GM23248 (cell line): ENCODE measurements at regions not wholly inside any gene's neighbourhood (a gene's known extent, or its start where the extent isn't known, plus 50 kb on each side); places are given as distances from the start of the nearest gene placed in this dataset.

Experiments
- DNase-seq: peaks from one replicate; pipeline ENCODE4 v3.0.0-alpha.2; 2015
- H2AFZ ChIP-seq: fragments of 200-600 bp; sonication (generic); 2 replicates; pipeline ENCODE4 v1.6.1; 2016; ENCODE audit warnings: antibody characterized with exemption
- H3F3A ChIP-seq: fragments of 200-600 bp; sonication (generic); 2 replicates; pipeline ENCODE4 v1.6.1; 2016; ENCODE audit warnings: mild to moderate bottlenecking, antibody characterized with exemption, mixed run types; ENCODE audit not compliant: insufficient read depth
- H3K27ac ChIP-seq: fragments of 200-600 bp; sonication (generic); 2 replicates; pipeline ENCODE4 v1.5.1; 2016; ENCODE audit warnings: mild to moderate bottlenecking
- H3K27me3 ChIP-seq: fragments of 200-600 bp; sonication (generic); replicated peaks from 2 replicates; pipeline ENCODE4 v1.6.1; 2016; ENCODE audit warnings: mild to moderate bottlenecking; ENCODE audit not compliant: insufficient read depth
- H3K36me3 ChIP-seq: fragments of 200-600 bp; sonication (generic); 2 replicates; pipeline ENCODE4 v1.6.1; 2016; ENCODE audit warnings: low read depth, mild to moderate bottlenecking
- H3K4me1 ChIP-seq: fragments of 200-600 bp; sonication (generic); 2 replicates; pipeline ENCODE4 v1.6.1; 2016; ENCODE audit warnings: mild to moderate bottlenecking; ENCODE audit not compliant: insufficient read depth
- H3K4me2 ChIP-seq: fragments of 200-600 bp; sonication (generic); one replicate; pipeline ENCODE4 v1.6.1; 2016; ENCODE audit warnings: mild to moderate bottlenecking; ENCODE audit not compliant: unreplicated experiment
- H3K4me3 ChIP-seq: fragments of 200-600 bp; sonication (generic); 2 replicates; pipeline ENCODE4 v1.5.1; 2016; ENCODE audit warnings: mild to moderate bottlenecking
- H3K79me2 ChIP-seq: fragments of 200-600 bp; sonication (generic); 2 replicates; pipeline ENCODE4 v1.6.1; 2016; ENCODE audit warnings: mild to moderate bottlenecking; ENCODE audit not compliant: insufficient read depth
- H3K9ac ChIP-seq: fragments of 200-600 bp; sonication (generic); 2 replicates; pipeline ENCODE4 v1.6.1; 2016; ENCODE audit warnings: mild to moderate bottlenecking
- H3K9me2 ChIP-seq: fragments of 200-600 bp; sonication (generic); 2 replicates; pipeline ENCODE4 v1.6.1; 2016; ENCODE audit warnings: mixed run types, mild to moderate bottlenecking, moderate library complexity; ENCODE audit not compliant: insufficient read depth
- H3K9me3 ChIP-seq: fragments of 200-600 bp; sonication (generic); one replicate; pipeline ENCODE4 v1.6.1; 2017; ENCODE audit warnings: low read depth
- H4K20me1 ChIP-seq: fragments of 200-600 bp; sonication (generic); 2 replicates; pipeline ENCODE4 v1.6.0; 2016; ENCODE audit not compliant: insufficient read depth
- EZH2 ChIP-seq: fragments of 200-600 bp; sonication (generic); IDR thresholded peaks from 2 replicates; pipeline ENCODE4 v1.6.1; 2018; ENCODE audit warnings: antibody characterized with exemption, mild to moderate bottlenecking; ENCODE audit not compliant: insufficient read depth, poor library complexity, severe bottlenecking
- EZH2phosphoT487 ChIP-seq: fragments of 200-600 bp; sonication (generic); IDR thresholded peaks from 2 replicates; pipeline ENCODE4 v1.6.1; 2018; ENCODE audit warnings: antibody characterized with exemption, moderate library complexity, mild to moderate bottlenecking, low read depth; ENCODE audit not compliant: insufficient read depth
- WGBS, 2 experiments: methylation state at CpG; one replicate each; pipeline ENCODE4 v1.1.6; 2015 to 2017; ENCODE audit warnings: low lambda C conversion rate in 2 of 2, low coverage in 1 of 2; ENCODE audit errors: missing lambda C conversion rate in 2 of 2; 5-methylcytosine and 5-hydroxymethylcytosine counted together
- in situ Hi-C: fragments of 300-500 bp; cut with MboI; formaldehyde crosslinking; loops from 2 replicates; pipeline ENCODE4 v1.15.0; 2020

GRCh38 chr4:117691572-117692351, 342.5 kb upstream of the NDST3 start:
- no peaks in the 10 kb centered on the region for H3K36me3 ChIP-seq
- no peak overlapping the region for H3K4me2 ChIP-seq
- no peak for DNase-seq
- H3K79me2 ChIP-seq, result no peaks in the 10 kb centered on the region
- WGBS, 2 experiments, result 11 to 15% methylated on average over 7 of the region's 7 CpGs
- no peak overlapping the region for H3K27ac ChIP-seq
- no peaks in the 10 kb centered on the region for H3K4me1 ChIP-seq
- H3K4me3 ChIP-seq, result no peak overlapping the region
- no peak overlapping the region for H3K9ac ChIP-seq
- H3K9me3 ChIP-seq, result no peaks in the 10 kb centered on the region
- no peaks in the 10 kb centered on the region for H3F3A ChIP-seq
- H4K20me1 ChIP-seq, result no peaks in the 10 kb centered on the region
- H3K9me2 ChIP-seq, result no peaks in the 10 kb centered on the region
- no peak for TF ChIP-seq EZH2
- TF ChIP-seq EZH2phosphoT487, result no peak
- no peak overlapping the region for H2AFZ ChIP-seq
- in situ Hi-C loops, result no loop called here
- H3K27me3 ChIP-seq, result no peaks in the 10 kb centered on the region

- H3K27me3 ChIP-seq, result no peaks in the 10 kb centered on the region
- H3K4me2 ChIP-seq, result no peak overlapping the region
- WGBS, 2 experiments, result 0 to 25% methylated on average over 1 of the region's 1 CpG
These were observed 341.7 kb upstream of the NDST3 start for GRCh38 chr4:117692538-117692937.

DNA sequence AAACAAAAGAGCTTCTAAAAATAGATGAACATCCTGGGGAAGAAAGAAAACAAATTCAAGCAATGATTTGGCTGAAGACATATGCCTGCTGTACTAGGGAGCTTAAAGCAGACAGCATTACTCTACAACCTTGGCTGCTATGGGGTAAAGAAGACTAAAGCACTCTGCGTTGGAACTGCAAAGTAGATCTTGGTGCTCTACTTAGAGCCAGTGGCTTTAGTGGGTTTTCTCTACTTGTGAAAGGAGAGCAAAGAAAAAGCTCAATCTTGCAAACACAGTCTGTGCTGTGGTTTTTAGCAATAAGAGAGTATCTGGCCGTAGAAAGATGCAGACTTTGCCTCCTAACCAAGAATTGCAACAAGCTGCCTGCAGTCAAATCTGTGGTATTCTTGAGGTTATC, 334.7 kb upstream of the NDST3 start:
- Histone ChIP-seq H3K79me2 (no peaks in the 10 kb centered on the region), H3K9me2 (no peaks in the 10 kb centered on the region), H3F3A (no peaks in the 10 kb centered on the region), H3K27ac (no peak overlapping the region), H3K4me1 (no peaks in the 10 kb centered on the region), H2AFZ (no peak overlapping the region), H3K9me3 (no peaks in the 10 kb centered on the region), H4K20me1 (no peaks in the 10 kb centered on the region), H3K27me3 (no peaks in the 10 kb centered on the region), H3K9ac (no peak overlapping the region), H3K4me2 (no peak overlapping the region), H3K36me3 (no peaks in the 10 kb centered on the region), H3K4me3 (no peak overlapping the region)
- TF ChIP-seq EZH2, result no peak
- TF ChIP-seq EZH2phosphoT487, result no peak
- WGBS, 2 experiments, result 0 to 9% methylated on average over 2 of the region's 2 CpGs
- in situ Hi-C loops, result no loop called here
- DNase-seq, result no peak

More at GRCh38 chr4:117692538-117692937, 341.7 kb upstream of the NDST3 start:
- Histone ChIP-seq H3K4me3 (no peak overlapping the region), H3K27ac (no peak overlapping the region), H3K9me2 (no peaks in the 10 kb centered on the region), H4K20me1 (no peaks in the 10 kb centered on the region), H3K79me2 (no peaks in the 10 kb centered on the region), H2AFZ (no peak overlapping the region), H3F3A (no peaks in the 10 kb centered on the region), H3K4me1 (no peaks in the 10 kb centered on the region), H3K9me3 (no peaks in the 10 kb centered on the region), H3K9ac (no peak overlapping the region), H3K36me3 (no peaks in the 10 kb centered on the region)
- TF ChIP-seq EZH2 (no peak), EZH2phosphoT487 (no peak)
- in situ Hi-C loops, result no loop called here
- DNase-seq, result no peak

DNA sequence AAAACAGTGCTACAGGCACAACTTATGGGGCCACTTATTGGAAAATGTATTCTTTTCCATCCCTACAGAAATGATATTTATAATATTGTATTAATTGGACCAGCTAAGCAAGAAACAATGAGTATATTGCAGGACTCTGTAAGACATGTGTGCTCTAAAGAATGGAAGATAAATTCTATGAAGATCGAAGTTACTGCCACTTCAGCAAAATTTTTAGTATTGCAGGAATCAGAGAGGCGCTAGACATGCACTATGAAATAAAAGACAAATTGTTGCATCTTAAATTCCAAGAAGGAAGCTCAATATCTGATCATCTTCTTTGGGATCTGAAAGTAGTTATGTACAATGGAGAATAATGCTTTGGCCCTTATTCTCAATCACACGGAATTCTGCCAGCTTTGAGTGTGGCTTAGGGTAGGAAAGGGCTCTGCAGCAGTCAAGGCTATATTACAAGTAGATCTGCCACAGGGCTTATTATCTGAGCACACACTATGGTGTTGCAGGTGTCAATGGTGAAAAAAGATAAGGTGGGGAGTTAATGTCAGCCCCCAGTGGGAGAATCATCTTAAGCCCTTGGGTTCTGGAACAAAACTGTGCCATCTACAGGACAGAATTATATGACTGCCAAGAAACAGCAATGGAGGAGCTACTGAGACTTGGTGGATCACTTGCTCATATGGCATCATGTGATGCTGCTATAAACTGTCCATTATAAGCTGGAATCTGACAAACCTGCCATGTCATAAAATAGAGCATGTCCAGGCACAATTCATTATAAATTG, 334.0 kb upstream of the NDST3 start:
- H3K4me3 ChIP-seq, result no peak overlapping the region
- no peaks in the 10 kb centered on the region for H3K79me2 ChIP-seq
- no peaks in the 10 kb centered on the region for H4K20me1 ChIP-seq
- WGBS, 2 experiments, result 9 to 11% methylated on average over 3 of the region's 3 CpGs
- no peaks in the 10 kb centered on the region for H3K9me2 ChIP-seq
- H3F3A ChIP-seq, result no peaks in the 10 kb centered on the region
- H3K4me1 ChIP-seq, result no peaks in the 10 kb centered on the region
- TF ChIP-seq EZH2phosphoT487 (no peak), EZH2 (no peak)
- no peak overlapping the region for H3K4me2 ChIP-seq
- no peaks in the 10 kb centered on the region for H3K36me3 ChIP-seq
- no peaks in the 10 kb centered on the region for H3K27me3 ChIP-seq
- DNase-seq, result no peak
- no peak overlapping the region for H3K9ac ChIP-seq
- in situ Hi-C loops, result no loop called here
- no peaks in the 10 kb centered on the region for H3K9me3 ChIP-seq
- H2AFZ ChIP-seq, result no peak overlapping the region
- H3K27ac ChIP-seq, result no peak overlapping the region
